ENCODE measurements at regions not wholly inside any gene's neighbourhood (a gene's known extent, or its start where the extent isn't known, plus 50 kb on each side); places are given as distances from the start of the nearest gene placed in this dataset.

- DNase-seq (ENCODE audit: low spot score): no peak
Observed at GRCh38 chr3:34296796-34297195, 498.4 kb downstream of the PDCD6IP start.

GRCh38 chr3:34298653-34299052 is 500.2 kb downstream of the PDCD6IP start:
- DNase-seq (ENCODE audit: low spot score): no peak

- DNase-seq (ENCODE audit: low spot score): no peak
Observed at GRCh38 chr3:34300621-34301020, 502.2 kb downstream of the PDCD6IP start.

- no peak for DNase-seq (ENCODE audit: low spot score)
Observed at GRCh38 chr3:34301313-34301712, 502.9 kb downstream of the PDCD6IP start.

GRCh38 chr3:34305266-34305665 is 506.8 kb downstream of the PDCD6IP start:
- DNase-seq (ENCODE audit: low spot score): no peak

GRCh38 chr3:34312684-34313083 is 514.3 kb downstream of the PDCD6IP start:
- DNase-seq (ENCODE audit: low spot score): no peak

- no peak for DNase-seq (ENCODE audit: low spot score)
Observed at GRCh38 chr3:34319881-34320280, 521.5 kb downstream of the PDCD6IP start.

- DNase-seq (ENCODE audit: low spot score): no peak
Observed at GRCh38 chr3:34323517-34323916, 525.1 kb downstream of the PDCD6IP start.

- DNase-seq (ENCODE audit: low spot score): no peak
Observed at GRCh38 chr3:34346656-34347055, 548.2 kb downstream of the PDCD6IP start.

GRCh38 chr3:34351882-34352777 is 553.7 kb downstream of the PDCD6IP start:
- no peak for DNase-seq (ENCODE audit: low spot score)

- DNase-seq (ENCODE audit: low spot score): no peak
Observed at GRCh38 chr3:34352778-34353331, 554.4 kb downstream of the PDCD6IP start.

GRCh38 chr3:34357461-34357860 is 559.0 kb downstream of the PDCD6IP start:
- DNase-seq (ENCODE audit: low spot score): no peak

- no peak for DNase-seq (ENCODE audit: low spot score)
Observed at GRCh38 chr3:34359064-34359463, 560.6 kb downstream of the PDCD6IP start.

GRCh38 chr3:34360713-34361112 is 562.3 kb downstream of the PDCD6IP start:
- no peak for DNase-seq (ENCODE audit: low spot score)

GRCh38 chr3:34361921-34362320 is 563.5 kb downstream of the PDCD6IP start:
- peak; percentile 75 for DNase-seq (ENCODE audit: low spot score)

GRCh38 chr3:34362910-34363309 is 564.5 kb downstream of the PDCD6IP start:
- DNase-seq (ENCODE audit: low spot score): no peak

- no peak for DNase-seq (ENCODE audit: low spot score)
Observed at GRCh38 chr3:34363881-34364280, 565.5 kb downstream of the PDCD6IP start.

- DNase-seq (ENCODE audit: low spot score): no peak
Observed at GRCh38 chr3:34364335-34364734, 565.9 kb downstream of the PDCD6IP start.

GRCh38 chr3:34365231-34365630 is 566.8 kb downstream of the PDCD6IP start:
- no peak for DNase-seq (ENCODE audit: low spot score)

GRCh38 chr3:34365771-34366170 is 567.3 kb downstream of the PDCD6IP start:
- no peak for DNase-seq (ENCODE audit: low spot score)

GRCh38 chr3:34367521-34367920 is 569.1 kb downstream of the PDCD6IP start:
- no peak for DNase-seq (ENCODE audit: low spot score)

- no peak for DNase-seq (ENCODE audit: low spot score)
Observed at GRCh38 chr3:34374521-34374920, 576.1 kb downstream of the PDCD6IP start.

GRCh38 chr3:34376691-34377090 is 578.3 kb downstream of the PDCD6IP start:
- DNase-seq (ENCODE audit: low spot score): no peak

- DNase-seq (ENCODE audit: low spot score): no peak
Observed at GRCh38 chr3:34377961-34378360, 579.5 kb downstream of the PDCD6IP start.
